HepG2 (cell line): ENCODE measurements at regions not wholly inside any gene's neighbourhood (a gene's known extent, or its start where the extent isn't known, plus 50 kb on each side); places are given as distances from the start of the nearest gene placed in this dataset.

Experiments
- AFF4 ChIP-seq: sonication (generic); formaldehyde crosslinking; IDR thresholded peaks from 2 replicates; pipeline ENCODE4 v1.4.0; 2020; ENCODE audit warnings: missing genetic modification reagents
- CEBPB ChIP-seq: IDR thresholded peaks from 2 replicates; pipeline ENCODE4 v1.6.1; 2011; ENCODE audit warnings: low read depth, low read length, improper control_type of control experiment, borderline replicate concordance
- CTCF ChIP-seq: sonication (generic); formaldehyde crosslinking; IDR thresholded peaks from 2 replicates; pipeline ENCODE4 v1.5.0; 2020; ENCODE audit warnings: mild to moderate bottlenecking, missing genetic modification reagents, moderate library complexity
- GABPA ChIP-seq, 2 experiments: IDR thresholded peaks; 2 replicates each; pipeline ENCODE4 v1.6.1; 2011 to 2016; ENCODE audit warnings: low read depth in 2 of 2, low read length in 1 of 2, missing biosample characterization in 1 of 2, missing genetic modification characterization in 1 of 2
- HNRNPL ChIP-seq: fragments of 200-400 bp; formaldehyde crosslinking; IDR thresholded peaks from 2 replicates; pipeline ENCODE4 v1.6.1; 2017; ENCODE audit warnings: mild to moderate bottlenecking, low read depth, low read length
- RAD21 ChIP-seq: fragments of 450-650 bp; formaldehyde crosslinking; IDR thresholded peaks from 2 replicates; pipeline ENCODE4 v1.5.0; 2020; ENCODE audit warnings: mild to moderate bottlenecking
- YY1 ChIP-seq: IDR thresholded peaks from 2 replicates; pipeline ENCODE4 v1.6.1; 2011; ENCODE audit warnings: low read length, low read depth, moderate library complexity, mild to moderate bottlenecking; ENCODE audit not compliant: insufficient read depth, insufficient replicate concordance
- ZFP41 ChIP-seq: sonication (generic); formaldehyde crosslinking; IDR thresholded peaks from 2 replicates; pipeline ENCODE4 v1.4.0; 2020; ENCODE audit warnings: mild to moderate bottlenecking, missing genetic modification reagents, borderline replicate concordance
- ZNF274 ChIP-seq: sonication (generic); formaldehyde crosslinking; IDR thresholded peaks from 2 replicates; pipeline ENCODE4 v1.5.1; 2020; ENCODE audit warnings: mild to moderate bottlenecking, missing genetic modification reagents
- ZNF629 ChIP-seq: sonication (generic); formaldehyde crosslinking; conservative IDR thresholded peaks from 2 replicates; pipeline ENCODE4 v1.5.0; 2020; ENCODE audit warnings: missing genetic modification reagents

- TF ChIP-seq GABPA (IDR thresholded peaks at IDR 0.05; ENCODE audit: low read depth, low read length) (no peak), GABPA (CRISPR knock-in tag; IDR thresholded peaks at IDR 0.05; ENCODE audit: low read depth) (no peak), ZFP41 (CRISPR knock-in tag) (no peak), RAD21 (no peak), HNRNPL (no peak), CEBPB (no peak), AFF4 (CRISPR knock-in tag) (no peak), ZNF274 (CRISPR knock-in tag) (no peak), CTCF (no peak), YY1 (no peak), ZNF629 (CRISPR knock-in tag) (no peak)
These were observed 174.1 kb upstream of the PRICKLE1 start for GRCh38 chr12:42763682-42764081.
